ENCODE measurements at regions not wholly inside any gene's neighbourhood (a gene's known extent, or its start where the extent isn't known, plus 50 kb on each side); places are given as distances from the start of the nearest gene placed in this dataset.

- TF ChIP-seq CHD7 (IDR thresholded peaks at IDR 0.05; ENCODE audit: insufficient replicate concordance, low read length), result no peak
- TF ChIP-seq POLR2A (IDR thresholded peaks at IDR 0.05; ENCODE audit: control extremely low read depth in 1 of 2, low read depth in 2 of 2, low read length in 2 of 2), result no peak
- no peak for TF ChIP-seq SP1 (IDR thresholded peaks at IDR 0.05; ENCODE audit: low read depth, low read length)
- TF ChIP-seq CREB1 (IDR thresholded peaks at IDR 0.05), result no peak
- TF ChIP-seq CHD2 (IDR thresholded peaks at IDR 0.05; ENCODE audit: low read length), result no peak
- TF ChIP-seq CHD1 (IDR thresholded peaks at IDR 0.05; ENCODE audit: low read depth, low read length), result no peak
- no peak for TF ChIP-seq POU5F1 (IDR thresholded peaks at IDR 0.05; ENCODE audit: low read depth, low read length)
Measured at GRCh38 chr3:189053322-189053721, 118.4 kb upstream of the TPRG1 start (continued).
